Urothelium cell line (cell line): ENCODE measurements at regions not wholly inside any gene's neighbourhood (a gene's known extent, or its start where the extent isn't known, plus 50 kb on each side); places are given as distances from the start of the nearest gene placed in this dataset.
"Not testable (repeated sequence)": the region's sequence is repeated elsewhere in the genome, so short reads cannot be mapped to it uniquely, and the experiment has no call there.

ENCODE experiments used
- DNase-seq: peaks from one replicate; pipeline ENCODE4 v3.0.0; 2011; ENCODE audit warnings: low spot score, mixed read lengths
- FAIRE-seq: peaks from 2 replicates; lab custom pipeline; 2011; peaks lifted over from hg19 to GRCh38; lab: Jason Lieb, UNC

DNA sequence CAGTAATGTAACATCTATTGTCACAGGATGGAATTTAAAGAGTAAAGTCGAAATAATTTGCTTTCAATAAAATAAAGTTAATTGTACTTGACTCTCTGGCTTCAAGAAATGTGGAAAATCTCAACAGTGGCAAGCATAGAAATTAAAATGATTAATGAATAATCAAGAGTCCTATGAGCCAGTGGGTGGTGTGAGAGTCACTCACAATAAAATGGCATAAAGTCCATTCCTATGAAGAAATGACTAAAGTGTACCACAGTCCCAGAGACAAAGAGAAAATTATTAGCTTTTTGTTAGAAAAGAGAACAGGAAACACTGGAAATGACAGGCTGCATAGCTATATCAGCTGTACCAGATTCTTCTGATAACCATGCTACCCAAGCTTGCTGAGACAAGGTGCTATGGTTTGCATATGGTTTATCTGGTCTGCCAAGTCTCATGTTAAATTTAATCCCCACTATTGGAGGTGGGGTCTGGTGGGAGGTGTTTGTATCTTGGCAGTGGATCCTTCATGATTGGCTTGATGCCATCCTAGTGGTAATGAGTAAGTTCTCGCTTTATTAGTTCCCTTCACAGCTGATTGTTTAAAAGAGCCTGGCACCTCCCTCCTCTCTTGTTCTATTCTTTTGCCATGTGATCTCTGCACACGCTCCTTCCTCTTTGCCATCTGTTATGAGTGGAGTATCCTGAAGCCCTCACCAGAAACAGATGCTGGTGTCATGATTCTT, 647.7 kb upstream of the ITGA1 start:
- peak; percentile 66 for FAIRE-seq

DNA sequence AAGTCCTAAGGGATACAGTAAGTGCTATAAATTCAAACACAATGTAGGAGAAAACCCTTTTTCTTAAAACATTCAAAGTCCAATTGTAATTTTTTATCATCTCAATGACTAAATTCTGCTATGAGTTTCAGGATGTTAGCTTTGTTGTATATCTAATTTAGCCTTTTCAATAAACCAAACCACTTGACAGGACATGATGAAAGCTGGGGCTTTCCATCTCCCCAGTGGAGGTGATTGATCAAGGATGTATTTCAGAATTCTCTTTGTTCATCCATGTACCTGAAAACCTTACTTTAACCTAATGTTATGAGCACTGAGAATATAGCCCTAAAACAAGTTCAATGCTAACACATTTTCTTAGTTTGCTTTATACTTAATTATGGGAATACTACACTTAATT, 639.0 kb upstream of the ITGA1 start:
- FAIRE-seq (no peak), DNase-seq (no peak)

More for the DNA sequence above, 647.7 kb upstream of the ITGA1 start:
- DNase-seq = no peak

DNA sequence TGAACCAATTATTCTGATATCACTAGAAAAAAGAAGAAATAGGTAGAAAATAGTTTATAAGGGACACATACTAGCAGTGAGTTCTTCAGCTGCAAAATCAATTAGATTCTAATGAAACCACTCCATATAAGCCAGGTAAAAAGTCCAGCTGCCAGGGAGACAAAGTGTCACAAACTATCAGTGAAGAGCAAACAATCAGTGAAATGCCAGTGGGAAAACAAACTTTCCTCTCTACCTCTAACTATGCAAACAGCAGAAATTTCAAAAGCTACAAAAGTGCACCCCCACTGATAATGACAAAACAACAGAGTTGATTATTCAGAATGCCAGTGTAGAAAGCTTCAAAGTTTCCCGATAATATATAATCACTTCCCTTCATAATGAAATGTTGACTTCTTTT, 637.2 kb upstream of the ITGA1 start:
- no peak for FAIRE-seq
- DNase-seq = no peak

DNA sequence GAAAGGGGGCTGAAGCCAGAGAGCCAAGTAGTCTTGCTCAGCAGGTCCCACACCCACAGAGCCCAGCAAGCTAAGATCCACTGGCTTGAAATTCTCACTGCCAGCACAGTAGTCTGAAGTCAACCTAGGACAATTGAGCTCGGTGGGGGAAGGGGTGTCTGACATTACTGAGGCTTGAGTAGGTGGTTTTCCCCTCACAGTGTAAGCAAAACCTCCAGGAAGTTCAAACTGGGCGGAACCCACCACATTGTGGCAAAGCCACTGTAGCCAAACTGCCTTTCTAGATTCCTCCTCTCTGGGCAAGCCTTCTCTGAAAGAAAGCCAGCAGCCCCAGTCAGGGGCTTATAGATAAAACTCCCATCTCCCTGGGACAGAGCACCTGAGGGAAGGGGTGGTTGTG, 630.9 kb upstream of the ITGA1 start:
- not testable (repeated sequence) for DNase-seq, FAIRE-seq

DNA sequence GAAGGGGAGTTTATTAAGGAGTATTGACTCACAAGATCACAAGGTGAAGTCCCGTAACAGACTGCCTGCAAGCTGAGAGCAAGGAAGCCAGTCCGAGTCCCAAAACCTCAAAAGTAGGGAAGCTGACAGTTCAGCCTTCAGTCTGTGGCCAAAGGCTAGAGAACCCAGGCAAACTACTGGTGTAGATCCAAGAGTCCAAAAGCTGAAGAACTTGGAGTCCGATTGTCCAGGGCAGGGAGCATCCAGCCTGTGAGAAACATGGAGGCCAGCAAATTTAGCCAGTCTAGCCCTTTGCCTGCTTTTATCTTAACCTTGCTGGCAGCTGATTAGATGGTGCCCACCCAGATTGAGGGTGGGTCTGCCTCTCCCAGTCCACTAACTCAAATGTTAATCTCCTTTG, 621.9 kb upstream of the ITGA1 start:
- DNase-seq, FAIRE-seq: not testable (repeated sequence)

DNA sequence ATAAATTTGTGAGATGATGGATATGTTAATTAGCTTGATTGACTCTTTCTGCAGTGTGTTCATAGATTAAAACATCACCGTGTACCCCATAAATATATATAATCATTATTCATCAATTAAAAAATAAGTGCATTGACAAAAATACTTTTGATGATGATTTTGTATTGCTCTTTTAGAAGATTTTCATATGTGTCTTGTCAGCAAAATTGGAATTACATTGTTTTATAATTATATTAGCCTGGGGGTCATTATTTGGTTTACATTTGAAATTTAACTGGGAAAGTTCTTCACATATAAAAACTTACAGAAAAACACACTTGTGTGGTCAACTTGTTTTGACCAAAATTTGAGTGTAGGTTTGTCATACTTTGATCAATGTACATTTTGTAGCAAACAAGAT, 614.6 kb upstream of the ITGA1 start:
- DNase-seq = no peak
- FAIRE-seq = no peak

DNA sequence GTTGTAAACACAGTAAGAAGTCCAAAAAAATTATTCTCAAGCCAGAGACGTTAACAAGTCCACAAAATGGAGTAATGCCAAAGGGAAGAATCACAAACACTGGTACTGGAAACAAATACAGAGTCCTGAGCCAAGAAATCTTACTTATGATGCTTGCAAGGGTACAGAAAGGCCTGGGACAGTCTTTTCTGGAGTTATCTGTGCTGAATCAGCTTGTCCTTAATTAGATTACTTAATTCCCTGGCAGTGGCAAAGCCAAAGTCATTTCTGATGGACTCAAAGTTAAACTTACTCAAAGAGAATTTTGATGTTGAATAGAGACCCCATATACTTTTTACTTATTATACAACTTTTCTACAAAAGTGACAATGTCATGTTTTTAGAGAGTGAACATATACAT, 610.5 kb upstream of the ITGA1 start:
- no peak for FAIRE-seq
- DNase-seq = no peak

DNA sequence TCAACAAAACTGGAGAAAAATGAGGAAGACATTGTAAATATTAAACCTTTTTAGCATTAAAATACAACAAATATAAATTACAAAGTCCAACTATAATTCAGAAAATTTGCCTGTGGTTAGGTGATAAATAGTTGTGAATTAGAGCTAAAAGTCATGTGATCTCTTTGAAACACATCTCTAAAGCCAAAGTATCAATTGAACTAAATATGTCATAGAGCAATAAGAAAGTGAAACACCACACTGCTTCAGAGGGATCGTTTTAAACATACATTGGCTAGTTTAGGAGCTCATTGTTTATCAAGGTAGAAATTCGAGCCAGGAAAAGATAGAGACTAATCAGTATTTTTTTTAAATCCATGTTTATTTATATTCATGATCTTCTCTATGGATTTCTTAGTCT, 606.3 kb upstream of the ITGA1 start:
- FAIRE-seq = no peak
- DNase-seq = no peak

DNA sequence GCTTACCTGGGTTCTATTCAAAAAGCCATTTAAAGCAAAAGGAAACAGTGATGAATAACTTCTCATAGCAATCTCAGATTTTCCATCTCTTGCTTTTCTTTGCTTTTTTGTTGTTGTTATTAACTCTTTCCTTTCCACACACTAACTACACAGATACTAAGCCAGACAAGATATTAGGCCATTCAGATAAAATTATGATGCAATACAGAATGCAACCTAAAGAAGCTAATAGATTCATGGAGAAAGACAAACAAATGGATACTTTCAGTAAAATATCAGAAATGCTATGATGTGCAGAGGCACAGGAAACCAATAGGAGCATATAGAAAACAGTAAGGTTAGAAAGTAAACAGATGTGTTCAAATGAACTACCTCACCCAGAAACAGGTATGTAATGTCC, 597.0 kb upstream of the ITGA1 start:
- FAIRE-seq = no peak

DNA sequence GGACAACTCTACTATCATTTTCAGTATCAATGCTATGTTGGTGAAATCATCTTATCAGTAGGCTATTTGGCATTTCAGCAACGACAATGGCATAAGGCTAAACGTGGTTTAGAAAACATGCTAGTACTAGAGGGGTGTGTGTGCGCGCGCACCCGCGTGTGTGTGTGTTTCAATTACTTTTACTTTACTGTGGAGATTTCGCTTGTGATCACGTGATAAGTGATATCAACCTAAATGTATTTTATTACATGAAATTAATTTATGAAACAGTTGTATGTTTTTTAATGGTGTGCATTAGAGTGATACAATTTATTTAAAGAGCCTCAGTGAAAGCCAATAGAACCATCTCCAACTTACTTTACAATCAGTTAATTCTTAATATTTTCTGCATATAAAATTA, 587.9 kb upstream of the ITGA1 start:
- DNase-seq (no peak), FAIRE-seq (no peak)

More for the DNA sequence above, 597.0 kb upstream of the ITGA1 start:
- no peak for DNase-seq

DNA sequence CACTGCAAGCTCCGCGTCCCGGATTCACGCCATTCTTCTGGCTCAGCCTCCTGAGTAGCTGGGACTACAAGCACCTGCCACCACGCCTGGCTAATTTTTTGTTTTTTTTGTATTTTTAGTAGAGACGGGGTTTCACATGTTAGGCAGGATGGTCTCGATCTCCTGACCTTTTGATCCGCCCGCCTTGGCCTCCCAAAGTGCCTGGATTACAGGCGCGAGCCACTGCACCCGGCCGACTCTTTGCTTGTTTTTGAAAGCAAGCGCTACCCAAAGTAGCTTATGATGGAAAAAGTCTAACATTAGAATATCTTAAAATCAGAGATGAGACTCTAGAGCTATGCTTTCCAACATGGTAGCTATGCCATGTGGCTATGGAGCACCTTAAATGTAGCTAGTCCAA, 585.5 kb upstream of the ITGA1 start:
- no peak for DNase-seq
- no peak for FAIRE-seq

DNA sequence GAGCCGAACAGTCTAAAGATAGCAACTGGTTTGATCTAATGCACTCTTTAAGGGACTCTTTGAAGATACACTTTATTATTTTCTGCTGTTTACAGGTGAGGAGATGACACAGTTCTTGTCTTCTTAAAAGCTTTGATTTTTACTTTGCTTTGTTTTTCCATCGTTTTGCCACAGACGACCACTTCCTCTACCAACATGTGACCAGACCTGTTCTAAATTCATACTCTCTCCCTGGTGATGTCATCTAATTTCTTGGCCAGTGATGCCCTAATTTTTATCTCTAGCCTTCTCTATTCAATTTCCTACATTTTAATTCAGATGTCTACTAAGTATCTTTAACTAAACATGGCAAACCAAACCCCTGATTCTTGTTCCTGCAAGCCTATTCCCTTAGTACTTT, 583.4 kb upstream of the ITGA1 start:
- DNase-seq = no peak

More for the DNA sequence above, 583.4 kb upstream of the ITGA1 start:
- no peak for FAIRE-seq
